ENCODE measurements at regions not wholly inside any gene's neighbourhood (a gene's known extent, or its start where the extent isn't known, plus 50 kb on each side); places are given as distances from the start of the nearest gene placed in this dataset.
"Not testable (repeated sequence)": the region's sequence is repeated elsewhere in the genome, so short reads cannot be mapped to it uniquely, and the experiment has no call there.

DNA sequence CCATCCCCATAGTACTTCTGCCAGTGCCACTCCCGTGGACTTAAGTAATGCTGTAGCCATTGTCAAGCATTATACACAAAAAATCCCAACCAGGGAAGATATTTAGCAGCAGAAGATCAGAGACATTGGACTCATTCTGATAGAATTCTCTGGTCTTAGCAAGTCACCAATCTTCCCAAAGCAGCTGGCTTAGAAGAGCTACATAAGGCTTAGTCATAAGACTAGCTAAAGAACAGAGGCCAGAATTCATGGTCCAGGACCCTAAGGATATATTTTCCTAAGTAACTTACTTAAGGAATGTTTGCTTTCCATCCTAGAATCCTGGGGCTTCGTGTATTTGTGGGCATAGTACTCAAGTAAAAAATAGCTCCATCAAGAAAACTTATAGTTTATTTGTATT is 100.3 kb upstream of the SLIT2 start:
- TF ChIP-seq, protein P1, sequence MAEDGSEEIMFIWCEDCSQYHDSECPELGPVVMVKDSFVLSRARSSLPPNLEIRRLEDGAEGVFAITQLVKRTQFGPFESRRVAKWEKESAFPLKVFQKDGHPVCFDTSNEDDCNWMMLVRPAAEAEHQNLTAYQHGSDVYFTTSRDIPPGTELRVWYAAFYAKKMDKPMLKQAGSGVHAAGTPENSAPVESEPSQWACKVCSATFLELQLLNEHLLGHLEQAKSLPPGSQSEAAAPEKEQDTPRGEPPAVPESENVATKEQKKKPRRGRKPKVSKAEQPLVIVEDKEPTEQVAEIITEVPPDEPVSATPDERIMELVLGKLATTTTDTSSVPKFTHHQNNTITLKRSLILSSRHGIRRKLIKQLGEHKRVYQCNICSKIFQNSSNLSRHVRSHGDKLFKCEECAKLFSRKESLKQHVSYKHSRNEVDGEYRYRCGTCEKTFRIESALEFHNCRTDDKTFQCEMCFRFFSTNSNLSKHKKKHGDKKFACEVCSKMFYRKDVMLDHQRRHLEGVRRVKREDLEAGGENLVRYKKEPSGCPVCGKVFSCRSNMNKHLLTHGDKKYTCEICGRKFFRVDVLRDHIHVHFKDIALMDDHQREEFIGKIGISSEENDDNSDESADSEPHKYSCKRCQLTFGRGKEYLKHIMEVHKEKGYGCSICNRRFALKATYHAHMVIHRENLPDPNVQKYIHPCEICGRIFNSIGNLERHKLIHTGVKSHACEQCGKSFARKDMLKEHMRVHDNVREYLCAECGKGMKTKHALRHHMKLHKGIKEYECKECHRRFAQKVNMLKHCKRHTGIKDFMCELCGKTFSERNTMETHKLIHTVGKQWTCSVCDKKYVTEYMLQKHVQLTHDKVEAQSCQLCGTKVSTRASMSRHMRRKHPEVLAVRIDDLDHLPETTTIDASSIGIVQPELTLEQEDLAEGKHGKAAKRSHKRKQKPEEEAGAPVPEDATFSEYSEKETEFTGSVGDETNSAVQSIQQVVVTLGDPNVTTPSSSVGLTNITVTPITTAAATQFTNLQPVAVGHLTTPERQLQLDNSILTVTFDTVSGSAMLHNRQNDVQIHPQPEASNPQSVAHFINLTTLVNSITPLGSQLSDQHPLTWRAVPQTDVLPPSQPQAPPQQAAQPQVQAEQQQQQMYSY (CRISPR knock-in tag; IDR thresholded peaks at IDR 0.05): no peak
- TF ChIP-seq CBX3 (IDR thresholded peaks at IDR 0.05; ENCODE audit: borderline replicate concordance, low read depth) (no peak), YBX1 (IDR thresholded peaks at IDR 0.05) (no peak)
- no peak overlapping the region for H3K4me3 ChIP-seq
- BruUV-seq (replicated peaks): no TSS peak
- DNase-seq (ENCODE audit: low read depth, low spot score) (no peak), FAIRE-seq (no peak), ATAC-seq (no peak)
- no peak overlapping the region for H3K9ac ChIP-seq (ENCODE audit: control insufficient read depth, insufficient read depth, low read length)
- no peaks in the 10 kb centered on the region for H3K27me3 ChIP-seq (replicated peaks in 1 of 2; ENCODE audit: control insufficient read depth in 2 of 2, insufficient read depth in 2 of 2, low read length in 1 of 2)
- in situ Hi-C loops (cut with MboI) (no loop called here), intact Hi-C loops (cut with micrococcal nuclease; ENCODE audit: unreplicated experiment) (no loop called here)
- no peak overlapping the region for H3K4me2 ChIP-seq (ENCODE audit: control insufficient read depth, insufficient read depth)
- no peaks in the 10 kb centered on the region for H3K36me3 ChIP-seq (ENCODE audit: control insufficient read depth in 2 of 2, insufficient read depth in 2 of 2, low read length in 1 of 2)
- no peak overlapping the region for H2AFZ ChIP-seq (ENCODE audit: control insufficient read depth, low read depth, low read length)
- CTCF ChIA-PET: no interaction called here
- WGBS (ENCODE audit: insufficient coverage, insufficient replicate concordance, low lambda C conversion rate, missing lambda C conversion rate): 0% methylated on average over 2 of the region's 2 CpGs
- H3K27ac ChIP-seq (ENCODE audit: control insufficient read depth, insufficient read depth): no peak overlapping the region
- H4K20me1 ChIP-seq (ENCODE audit: control insufficient read depth, insufficient read depth): no peaks in the 10 kb centered on the region
- SMC1A ChIA-PET (ENCODE audit: uncharacterized antibody, unreplicated experiment): interaction anchor here (1.3 kb wide), 1 partner anchor 11 kb away, joined by 4 read pairs; no protein-coding TSS in a partner anchor
- no peaks in the 10 kb centered on the region for H3K4me1 ChIP-seq (ENCODE audit: control insufficient read depth, insufficient read depth, low read length)
- POLR2A ChIA-PET: no interaction called here
- H3K9me3 ChIP-seq (replicated peaks; ENCODE audit: control insufficient read depth, insufficient read depth, low read length): no peaks in the 10 kb centered on the region
- no peaks in the 10 kb centered on the region for H3K79me2 ChIP-seq (ENCODE audit: control insufficient read depth, insufficient read depth, low read length)
- RAD21 ChIA-PET (ENCODE audit: unreplicated experiment): no interaction called here

DNA sequence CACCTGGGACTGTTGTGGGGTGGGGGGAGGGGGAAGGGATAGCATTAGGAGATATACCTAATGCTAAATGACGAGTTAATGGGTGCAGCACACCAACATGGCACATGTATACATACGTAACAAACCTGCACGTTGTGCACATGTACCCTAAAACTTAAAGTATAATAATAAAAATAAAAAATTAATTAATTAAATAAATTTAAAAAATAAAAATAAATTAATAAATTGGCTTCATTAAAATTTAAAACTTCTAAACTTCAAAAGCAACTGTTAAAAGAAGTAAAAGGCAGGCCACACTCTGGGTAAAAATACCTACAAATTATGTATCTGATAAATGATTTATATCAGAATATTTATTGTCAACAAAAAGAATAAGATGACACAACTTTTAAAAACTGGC is 102.6 kb upstream of the SLIT2 start:
- ATAC-seq; H3K4me3 ChIP-seq; H4K20me1 ChIP-seq (ENCODE audit: control insufficient read depth, insufficient read depth); POLR2A ChIA-PET; in situ Hi-C loops (cut with MboI); H2AFZ ChIP-seq (ENCODE audit: control insufficient read depth, low read depth, low read length); intact Hi-C loops (cut with micrococcal nuclease; ENCODE audit: unreplicated experiment); H3K9me3 ChIP-seq (replicated peaks; ENCODE audit: control insufficient read depth, insufficient read depth, low read length); RAD21 ChIA-PET (ENCODE audit: unreplicated experiment); H3K9ac ChIP-seq (ENCODE audit: control insufficient read depth, insufficient read depth, low read length); H3K27me3 ChIP-seq (replicated peaks in 1 of 2; ENCODE audit: control insufficient read depth in 2 of 2, insufficient read depth in 2 of 2, low read length in 1 of 2); FAIRE-seq; H3K27ac ChIP-seq (ENCODE audit: control insufficient read depth, insufficient read depth); CTCF ChIA-PET; H3K36me3 ChIP-seq (ENCODE audit: control insufficient read depth in 2 of 2, insufficient read depth in 2 of 2, low read length in 1 of 2); SMC1A ChIA-PET (ENCODE audit: uncharacterized antibody, unreplicated experiment); BruUV-seq (replicated peaks); H3K79me2 ChIP-seq (ENCODE audit: control insufficient read depth, insufficient read depth, low read length); H3K4me2 ChIP-seq (ENCODE audit: control insufficient read depth, insufficient read depth); DNase-seq (ENCODE audit: low read depth, low spot score); H3K4me1 ChIP-seq (ENCODE audit: control insufficient read depth, insufficient read depth, low read length): not testable (repeated sequence)
- WGBS (ENCODE audit: insufficient coverage, insufficient replicate concordance, low lambda C conversion rate, missing lambda C conversion rate): 47% methylated on average over 3 of the region's 3 CpGs

Data from GM12878 (cell line).